H9 (cell line): ENCODE measurements at regions not wholly inside any gene's neighbourhood (a gene's known extent, or its start where the extent isn't known, plus 50 kb on each side); places are given as distances from the start of the nearest gene placed in this dataset.

Experiments used
- DNase-seq: peaks from one replicate; pipeline ENCODE4 v3.0.0-alpha.2; 2017
- H2AFZ ChIP-seq: one replicate; pipeline ENCODE4 v1.6.1; 2013; ENCODE audit warnings: mild to moderate bottlenecking, low read length, control low read depth, moderate library complexity
- H2AK5ac ChIP-seq: 2 replicates; pipeline ENCODE4 v1.6.1; 2013; ENCODE audit warnings: low read length, control low read depth, mixed read lengths; ENCODE audit not compliant: insufficient read length
- H2BK120ac ChIP-seq: one replicate; pipeline ENCODE4 v1.6.1; 2013; ENCODE audit warnings: low read depth, mild to moderate bottlenecking, low read length, control low read depth, inconsistent platforms; ENCODE audit not compliant: poor library complexity, severe bottlenecking
- H2BK12ac ChIP-seq: 2 replicates; pipeline ENCODE4 v1.6.1; 2013; ENCODE audit warnings: low read length, control low read depth, mixed read lengths, low read depth; ENCODE audit not compliant: insufficient read length
- H2BK15ac ChIP-seq: 2 replicates; pipeline ENCODE4 v1.6.1; 2013; ENCODE audit warnings: low read depth, low read length, control low read depth
- H2BK20ac ChIP-seq: one replicate; pipeline ENCODE4 v1.6.1; 2013; ENCODE audit warnings: low read depth, mild to moderate bottlenecking, low read length, control low read depth, inconsistent platforms; ENCODE audit not compliant: poor library complexity, severe bottlenecking
- H2BK5ac ChIP-seq: 2 replicates; pipeline ENCODE4 v1.6.1; 2013; ENCODE audit warnings: low read length, control low read depth, mixed read lengths; ENCODE audit not compliant: insufficient read length
- H3K14ac ChIP-seq: 2 replicates; pipeline ENCODE4 v1.6.1; 2013; ENCODE audit warnings: low read length, control low read depth; ENCODE audit not compliant: insufficient read depth
- H3K18ac ChIP-seq: 2 replicates; pipeline ENCODE4 v1.6.1; 2013; ENCODE audit warnings: low read depth, mild to moderate bottlenecking, mixed read lengths, low read length, control low read depth; ENCODE audit not compliant: insufficient read length
- H3K23ac ChIP-seq: 2 replicates; pipeline ENCODE4 v1.6.1; 2013; ENCODE audit warnings: low read length, control low read depth, mixed read lengths, low read depth; ENCODE audit not compliant: insufficient read length
- H3K23me2 ChIP-seq: 2 replicates; pipeline ENCODE4 v1.6.1; 2013; ENCODE audit warnings: low read depth, mild to moderate bottlenecking, mixed read lengths, low read length, control low read depth; ENCODE audit not compliant: insufficient read length, poor library complexity, severe bottlenecking
- H3K27ac ChIP-seq: 2 replicates; pipeline ENCODE4 v1.5.1; 2013; ENCODE audit warnings: low read length, control low read depth, mixed read lengths, low read depth; ENCODE audit not compliant: insufficient read length
- H3K27me3 ChIP-seq: 2 replicates; pipeline ENCODE4 v1.6.1; 2013; ENCODE audit warnings: low read length, control low read depth, inconsistent platforms; ENCODE audit not compliant: insufficient read depth
- H3K4ac ChIP-seq: 2 replicates; pipeline ENCODE4 v1.6.1; 2013; ENCODE audit warnings: low read depth, mild to moderate bottlenecking, control low read depth, inconsistent platforms, low read length, moderate library complexity
- H3K4me1 ChIP-seq: 2 replicates; pipeline ENCODE4 v1.6.1; 2013; ENCODE audit warnings: low read length, control low read depth, inconsistent platforms; ENCODE audit not compliant: insufficient read depth
- H3K4me2 ChIP-seq: 2 replicates; pipeline ENCODE4 v1.6.1; 2013; ENCODE audit warnings: low read length, control low read depth, mixed read lengths; ENCODE audit not compliant: insufficient read length, insufficient read depth
- H3K56ac ChIP-seq: 2 replicates; pipeline ENCODE4 v1.6.1; 2013; ENCODE audit warnings: low read depth, mild to moderate bottlenecking, mixed read lengths, low read length, control low read depth; ENCODE audit not compliant: insufficient read length
- H3K79me1 ChIP-seq: 2 replicates; pipeline ENCODE4 v1.6.1; 2013; ENCODE audit warnings: low read depth, mild to moderate bottlenecking, moderate library complexity, low read length, control low read depth, inconsistent platforms; ENCODE audit not compliant: insufficient read depth, poor library complexity, severe bottlenecking
- H3K79me2 ChIP-seq: 2 replicates; pipeline ENCODE4 v1.6.1; 2013; ENCODE audit warnings: low read length, control low read depth, inconsistent platforms; ENCODE audit not compliant: insufficient read depth
- H3K9ac ChIP-seq: 2 replicates; pipeline ENCODE4 v1.6.1; 2013; ENCODE audit warnings: low read length, control low read depth, mixed read lengths; ENCODE audit not compliant: insufficient read length; ENCODE audit errors: extremely low read depth
- H3K9me3 ChIP-seq: one replicate; pipeline ENCODE4 v1.6.1; 2013; ENCODE audit warnings: low read depth, low read length, inconsistent platforms; ENCODE audit not compliant: control insufficient read depth
- H3T11ph ChIP-seq: one replicate; pipeline ENCODE4 v1.6.1; 2013; ENCODE audit warnings: mild to moderate bottlenecking, low read length, control low read depth, inconsistent platforms
- H4K20me1 ChIP-seq: one replicate; pipeline ENCODE4 v1.6.1; 2013; ENCODE audit not compliant: control insufficient read depth, insufficient read length, insufficient read depth
- H4K5ac ChIP-seq: 2 replicates; pipeline ENCODE4 v1.6.1; 2013; ENCODE audit warnings: low read depth, mild to moderate bottlenecking, mixed read lengths, low read length, control low read depth; ENCODE audit not compliant: insufficient read length
- H4K8ac ChIP-seq: replicated peaks from 2 replicates; pipeline ENCODE4 v1.6.1; 2013; ENCODE audit warnings: low read length, control low read depth, mixed read lengths, low read depth; ENCODE audit not compliant: insufficient read length
- H4K91ac ChIP-seq: 2 replicates; pipeline ENCODE4 v1.6.1; 2013; ENCODE audit warnings: low read depth, mild to moderate bottlenecking, moderate library complexity, mixed read lengths, low read length, control low read depth; ENCODE audit not compliant: insufficient read length
- H3K27ac Mint-ChIP-seq, 3 experiments: 2 replicates in 2 of 3; 3 replicates in 1 of 3; pipeline ENCODE4 v1.8.0; 2020 to 2021; ENCODE audit warnings: mixed read lengths in 3 of 3, mild to moderate bottlenecking in 1 of 3, moderate library complexity in 1 of 3
- H3K27me3 Mint-ChIP-seq: 2 replicates; pipeline ENCODE4 v1.8.0; 2021; ENCODE audit warnings: low read depth, mild to moderate bottlenecking, moderate library complexity, mixed read lengths
- H3K36me3 Mint-ChIP-seq, 3 experiments: 2 replicates in 2 of 3; 3 replicates in 1 of 3; pipeline ENCODE4 v1.8.0; 2020 to 2021; ENCODE audit warnings: low read depth in 3 of 3, mixed read lengths in 3 of 3; ENCODE audit not compliant: insufficient read depth in 1 of 3
- H3K4me1 Mint-ChIP-seq, 2 experiments: 2 replicates each; pipeline ENCODE4 v1.8.0; 2020; ENCODE audit warnings: mixed read lengths in 2 of 2
- H3K4me3 Mint-ChIP-seq, 2 experiments: 2 replicates in 1 of 2; 3 replicates in 1 of 2; pipeline ENCODE4 v1.8.0; 2020 to 2021; ENCODE audit warnings: mild to moderate bottlenecking in 2 of 2, mixed read lengths in 2 of 2, moderate library complexity in 1 of 2
- H3K9me3 Mint-ChIP-seq, 2 experiments: 2 replicates in 1 of 2; 3 replicates in 1 of 2; pipeline ENCODE4 v1.8.0; 2020; ENCODE audit warnings: mild to moderate bottlenecking in 2 of 2, mixed read lengths in 2 of 2, moderate library complexity in 1 of 2
- WGBS: extraction: QIAGEN DNeasy Blood & Tissue Kit; methylation state at CpG from one replicate; pipeline ENCODE4 v1.1.7; 2013; ENCODE audit warnings: missing lambda C conversion rate, low lambda C conversion rate, mixed read lengths; ENCODE audit not compliant: insufficient read length; ENCODE audit errors: extremely low coverage; 5-methylcytosine and 5-hydroxymethylcytosine counted together
- TF ChIP-seq, protein P1 (sequence below): fragments of 200-600 bp; sonication (generic); conservative IDR thresholded peaks from 3 replicates; pipeline ENCODE4 v1.8.0; 2021; ENCODE audit warnings: antibody characterized with exemption, mild to moderate bottlenecking

DNA sequence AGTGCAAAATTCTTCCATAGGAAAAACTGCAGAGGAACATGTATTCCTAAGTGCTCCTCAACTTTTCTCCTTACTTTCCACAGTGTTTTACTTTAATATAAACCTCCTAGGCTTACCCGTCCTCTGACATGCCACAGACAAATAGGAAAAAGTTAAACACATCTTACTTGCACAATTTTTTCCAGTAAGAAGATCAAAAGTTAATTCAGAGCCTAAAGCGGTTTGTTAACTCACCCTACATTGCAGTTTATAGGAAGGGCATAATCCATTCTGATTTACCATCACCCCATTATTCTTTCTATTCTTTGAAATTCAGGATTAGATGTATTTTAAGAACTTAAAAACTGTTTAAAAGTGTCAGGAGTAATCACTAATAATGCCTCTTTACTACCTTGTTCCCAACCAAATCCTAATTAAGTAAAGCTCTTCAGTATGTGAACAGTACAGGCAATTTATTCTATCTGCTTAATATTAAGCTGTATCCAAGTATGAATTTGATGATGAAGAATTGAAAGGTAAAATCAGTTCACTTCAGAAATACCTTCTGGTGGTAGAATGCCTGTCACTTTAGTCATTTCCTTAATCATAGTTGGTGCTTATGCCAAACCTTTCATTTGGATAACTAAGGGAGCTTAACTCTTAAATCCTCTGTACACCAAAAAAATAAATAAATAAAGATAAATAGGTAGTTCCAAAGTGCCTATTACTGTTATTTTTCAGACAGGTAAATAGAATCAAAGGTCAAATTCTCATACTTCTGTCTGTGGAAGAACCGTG, 292.0 kb downstream of the ALDH8A1 start:
- H3K4me3 Mint-ChIP-seq: no peak overlapping the region
- no peak overlapping the region for H4K5ac ChIP-seq
- no peak overlapping the region for H3K4me2 ChIP-seq
- no CpG with 5 or more reads among the region's 3 CpGs for WGBS
- H2BK12ac ChIP-seq: no peak overlapping the region
- peaks cover 8 to 9% of the 10 kb centered on the region in 2 experiments for H3K4me1 Mint-ChIP-seq
- no peak for DNase-seq
- no peaks in the 10 kb centered on the region for H3K27me3 ChIP-seq
- H3K23me2 ChIP-seq: no peaks in the 10 kb centered on the region
- H4K20me1 ChIP-seq: no peaks in the 10 kb centered on the region
- no peak overlapping the region for H2BK20ac ChIP-seq
- H3K27ac ChIP-seq: no peak overlapping the region
- H3K9ac ChIP-seq: no peak overlapping the region
- H3T11ph ChIP-seq: no peak overlapping the region
- H3K4me1 ChIP-seq: no peaks in the 10 kb centered on the region
- no peak overlapping the region for H3K18ac ChIP-seq
- H2AFZ ChIP-seq: no peak overlapping the region
- H3K23ac ChIP-seq: no peak overlapping the region
- no peaks in the 10 kb centered on the region for H3K79me2 ChIP-seq
- no peak overlapping the region for H2BK5ac ChIP-seq
- H3K9me3 Mint-ChIP-seq: no peaks in the 10 kb centered on the region
- H3K36me3 Mint-ChIP-seq: no peaks in the 10 kb centered on the region; a peak in 1 of 7 replicates
- no peak overlapping the region for H3K27ac Mint-ChIP-seq
- no peak overlapping the region for H3K14ac ChIP-seq
- H2BK120ac ChIP-seq: no peak overlapping the region
- H4K8ac ChIP-seq: no peak overlapping the region
- no peaks in the 10 kb centered on the region for H3K9me3 ChIP-seq
- H2BK15ac ChIP-seq: no peak overlapping the region
- no peak overlapping the region for H3K4ac ChIP-seq
- TF ChIP-seq, protein P1, sequence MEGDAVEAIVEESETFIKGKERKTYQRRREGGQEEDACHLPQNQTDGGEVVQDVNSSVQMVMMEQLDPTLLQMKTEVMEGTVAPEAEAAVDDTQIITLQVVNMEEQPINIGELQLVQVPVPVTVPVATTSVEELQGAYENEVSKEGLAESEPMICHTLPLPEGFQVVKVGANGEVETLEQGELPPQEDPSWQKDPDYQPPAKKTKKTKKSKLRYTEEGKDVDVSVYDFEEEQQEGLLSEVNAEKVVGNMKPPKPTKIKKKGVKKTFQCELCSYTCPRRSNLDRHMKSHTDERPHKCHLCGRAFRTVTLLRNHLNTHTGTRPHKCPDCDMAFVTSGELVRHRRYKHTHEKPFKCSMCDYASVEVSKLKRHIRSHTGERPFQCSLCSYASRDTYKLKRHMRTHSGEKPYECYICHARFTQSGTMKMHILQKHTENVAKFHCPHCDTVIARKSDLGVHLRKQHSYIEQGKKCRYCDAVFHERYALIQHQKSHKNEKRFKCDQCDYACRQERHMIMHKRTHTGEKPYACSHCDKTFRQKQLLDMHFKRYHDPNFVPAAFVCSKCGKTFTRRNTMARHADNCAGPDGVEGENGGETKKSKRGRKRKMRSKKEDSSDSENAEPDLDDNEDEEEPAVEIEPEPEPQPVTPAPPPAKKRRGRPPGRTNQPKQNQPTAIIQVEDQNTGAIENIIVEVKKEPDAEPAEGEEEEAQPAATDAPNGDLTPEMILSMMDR: no peak
- no peaks in the 10 kb centered on the region for H3K79me1 ChIP-seq
- no peak overlapping the region for H4K91ac ChIP-seq
- no peak overlapping the region for H2AK5ac ChIP-seq
- no peak overlapping the region for H3K56ac ChIP-seq
- H3K27me3 Mint-ChIP-seq: no peaks in the 10 kb centered on the region
